HepG2 (cell line): ENCODE measurements at regions not wholly inside any gene's neighbourhood (a gene's known extent, or its start where the extent isn't known, plus 50 kb on each side); places are given as distances from the start of the nearest gene placed in this dataset.

Experiments used
- ATAC-seq: fragments of 200-7000 bp; cut with Tn5 transposase; 3 replicates; pipeline ENCODE4 v1.9.1; 2020; ENCODE audit warnings: mild to moderate bottlenecking, moderate library complexity
- BruUV-seq: library from RNA; stranded (reverse); fragments of 400-500 nt; replicated peaks from 2 replicates; lab custom pipeline; 2021; lab: Mats Ljungman, UMichigan
- CTCF ChIA-PET: fragments of 300-600 bp; formaldehyde crosslinking; extraction: SDS; loops from one replicate; lab custom pipeline; 2021; ENCODE audit warnings: low total read pairs, inconsistent platforms, low intra/inter-chr PET ratio; lab: Yijun Ruan, JAX
- POLR2A ChIA-PET: fragments of 350-600 bp; sonication (Branson Sonifier 250); formaldehyde crosslinking; loops from one replicate; lab custom pipeline; 2020; ENCODE audit warnings: antibody characterized with exemption, inconsistent platforms; lab: Yijun Ruan, JAX
- DNase-seq: peaks from one replicate; pipeline ENCODE4 v3.0.0-alpha.2; 2015; ENCODE audit warnings: low spot score
- FAIRE-seq: peaks from 3 replicates; lab custom pipeline; 2011; peaks lifted over from hg19 to GRCh38; lab: Jason Lieb, UNC
- H2AFZ ChIP-seq: one replicate; pipeline ENCODE4 v1.6.1; 2011; ENCODE audit warnings: low read length, inconsistent platforms
- H3K27ac ChIP-seq: fragments of 300-600 bp; 3 replicates; pipeline ENCODE4 v1.8.0; 2011; ENCODE audit warnings: mixed run types, mild to moderate bottlenecking, mixed read lengths, low read length, inconsistent platforms; ENCODE audit not compliant: insufficient read depth; ENCODE audit errors: extremely low read length
- H3K27me3 ChIP-seq, 2 experiments: fragments of 200-600 bp in 1 of 2; 2 replicates in 1 of 2; 3 replicates in 1 of 2; pipeline versions ENCODE4 v1.6.0 to v1.8.0; 2011; ENCODE audit warnings: low read length in 2 of 2, mild to moderate bottlenecking in 2 of 2, moderate library complexity in 2 of 2, inconsistent platforms in 1 of 2; ENCODE audit not compliant: insufficient read depth in 2 of 2, control insufficient read depth in 1 of 2
- H3K36me3 ChIP-seq, 2 experiments: fragments of 200-600 bp in 1 of 2; replicated peaks in 1 of 2; 2 replicates in 1 of 2; 3 replicates in 1 of 2; pipeline versions ENCODE4 v1.5.1 to v1.8.0; 2011; ENCODE audit warnings: low read length in 2 of 2, inconsistent platforms in 1 of 2; ENCODE audit not compliant: insufficient read depth in 2 of 2, control insufficient read depth in 1 of 2
- H3K4me1 ChIP-seq: 2 replicates; pipeline ENCODE4 v1.5.1; 2012; ENCODE audit warnings: low read length, inconsistent platforms; ENCODE audit not compliant: insufficient read depth
- H3K4me2 ChIP-seq: 2 replicates; pipeline ENCODE4 v1.6.0; 2011; ENCODE audit warnings: low read depth, low read length, inconsistent platforms
- H3K4me3 ChIP-seq, 3 experiments: fragments of 200-600 bp in 1 of 3; sonication (generic), shearing (Covaris generic) in 1 of 3; replicated peaks in 1 of 3; 2 replicates each; pipeline ENCODE4 v1.5.1; 2011 to 2016; ENCODE audit warnings: low read length in 3 of 3, inconsistent platforms in 2 of 3, low read depth in 2 of 3, mild to moderate bottlenecking in 2 of 3, control low read depth in 1 of 3, mixed read lengths in 1 of 3; ENCODE audit not compliant: insufficient read depth in 1 of 3
- H3K79me2 ChIP-seq: one replicate; pipeline ENCODE4 v1.6.1; 2011; ENCODE audit warnings: low read length, inconsistent platforms; ENCODE audit not compliant: insufficient read depth
- H3K9ac ChIP-seq: 2 replicates; pipeline ENCODE4 v1.6.0; 2011; ENCODE audit warnings: mild to moderate bottlenecking, low read depth, low read length, inconsistent platforms; ENCODE audit not compliant: insufficient read depth
- H3K9me3 ChIP-seq: 2 replicates; pipeline ENCODE4 v1.5.1; 2012; ENCODE audit warnings: mild to moderate bottlenecking, low read length
- H4K20me1 ChIP-seq: 2 replicates; pipeline ENCODE4 v1.6.0; 2011; ENCODE audit warnings: inconsistent platforms, mild to moderate bottlenecking, low read length, moderate library complexity; ENCODE audit not compliant: insufficient read depth
- ARID5B ChIP-seq: IDR thresholded peaks from 2 replicates; pipeline ENCODE4 v1.4.0; 2020; ENCODE audit warnings: mild to moderate bottlenecking, missing genetic modification reagents
- GABPB1 ChIP-seq: IDR thresholded peaks from 2 replicates; pipeline ENCODE4 v1.6.1; 2016; ENCODE audit warnings: mild to moderate bottlenecking, missing genetic modification reagents, moderate library complexity, missing compliant biosample characterization
- HNRNPL ChIP-seq: fragments of 200-400 bp; formaldehyde crosslinking; IDR thresholded peaks from 2 replicates; pipeline ENCODE4 v1.6.1; 2017; ENCODE audit warnings: mild to moderate bottlenecking, low read depth, low read length
- TRIM24 ChIP-seq: sonication (generic); formaldehyde crosslinking; IDR thresholded peaks from 2 replicates; pipeline ENCODE4 v1.8.0; 2022; ENCODE audit warnings: mild to moderate bottlenecking, missing genetic modification reagents
- ZBED4 ChIP-seq: sonication (generic); formaldehyde crosslinking; IDR thresholded peaks from 2 replicates; pipeline ENCODE4 v1.4.0; 2020; ENCODE audit warnings: missing genetic modification reagents, borderline replicate concordance
- ZNF792 ChIP-seq: IDR thresholded peaks from 2 replicates; pipeline ENCODE4 v1.6.1; 2016
- WGBS: methylation state at CpG from one replicate; pipeline ENCODE4 v1.1.6; 2017; ENCODE audit warnings: low lambda C conversion rate; 5-methylcytosine and 5-hydroxymethylcytosine counted together
- in situ Hi-C: cut with HindIII; loops from 2 replicates; pipeline ENCODE4 v1.10.0; 2017; ENCODE audit warnings: low pct_unique_long_range_greater_than_20kb; ENCODE audit not compliant: extremely low pct_ligation_motif_present
- intact Hi-C: fragments of 100-400 bp; cut with micrococcal nuclease; formaldehyde crosslinking; loops from one replicate; pipeline ENCODE4 v1.10.0; 2022; ENCODE audit not compliant: unreplicated experiment

- intact Hi-C loops (no loop called here), in situ Hi-C loops (loop anchor here (10.0 kb wide), 1 partner anchor 58 kb away; no protein-coding TSS in a partner anchor)
- H3K27me3 ChIP-seq, result no peaks in the 10 kb centered on the region
- POLR2A ChIA-PET, result no interaction called here
- no peak for DNase-seq
- no peaks in the 10 kb centered on the region for H3K36me3 ChIP-seq
- CTCF ChIA-PET, result no interaction called here
- no peak overlapping the region for H3K4me2 ChIP-seq
- no peak overlapping the region for H2AFZ ChIP-seq
- no peak overlapping the region for H3K4me3 ChIP-seq
- no peak for TF ChIP-seq ZBED4 (CRISPR knock-in tag)
- TF ChIP-seq HNRNPL, result no peak
- TF ChIP-seq GABPB1, result no peak
- no peak for TF ChIP-seq TRIM24 (CRISPR knock-in tag)
- TF ChIP-seq ZNF792 (CRISPR knock-in tag), result no peak
- no peak for TF ChIP-seq ARID5B (CRISPR knock-in tag)
- no TSS peak for BruUV-seq
- no peaks in the 10 kb centered on the region for H3K9me3 ChIP-seq
- no peak overlapping the region for H3K9ac ChIP-seq
- ATAC-seq, result no peak
- H4K20me1 ChIP-seq, result no peaks in the 10 kb centered on the region
- no peak overlapping the region for H3K27ac ChIP-seq
- no peak for FAIRE-seq
- WGBS, result 13% methylated on average over 5 of the region's 5 CpGs
- no peaks in the 10 kb centered on the region for H3K79me2 ChIP-seq
- H3K4me1 ChIP-seq, result no peaks in the 10 kb centered on the region
These were observed 114.2 kb upstream of the SLC24A2 start for GRCh38 chr9:19903076-19903475.
